Tibial artery (tissue), 4 donors: ENCODE measurements at regions not wholly inside any gene's neighbourhood (a gene's known extent, or its start where the extent isn't known, plus 50 kb on each side); places are given as distances from the start of the nearest gene placed in this dataset.

Source experiments
- DNase-seq, 2 donors: peaks; one replicate each; pipeline ENCODE4 v3.0.0-alpha.2; 2019
- H3K27ac ChIP-seq, 2 donors: fragments of 200-600 bp; sonication (generic) in 1 of 2; 1 replicate in 1 of 2; 2 replicates in 1 of 2; pipeline ENCODE4 v1.5.1; 2018 to 2019; ENCODE audit warnings: mild to moderate bottlenecking in 1 of 2
- H3K27me3 ChIP-seq, 2 donors: fragments of 200-600 bp; sonication (generic) in 1 of 2; one replicate each; pipeline versions ENCODE4 v1.5.1 to v1.6.0; 2016 to 2019
- H3K36me3 ChIP-seq, 3 donors: fragments of 200-600 bp; sonication (generic) in 2 of 3; one replicate each; pipeline ENCODE4 v1.5.1; 2016 to 2019; ENCODE audit warnings: mild to moderate bottlenecking in 2 of 3
- H3K4me1 ChIP-seq, 4 donors: fragments of 200-600 bp; sonication (generic) in 2 of 4; 1 replicate in 3 of 4; 2 replicates in 1 of 4; pipeline ENCODE4 v1.5.1; 2016 to 2019
- H3K4me3 ChIP-seq, 2 donors: fragments of 200-600 bp; sonication (generic) in 1 of 2; 1 replicate in 1 of 2; 2 replicates in 1 of 2; pipeline ENCODE4 v1.5.1; 2018 to 2019; ENCODE audit warnings: mild to moderate bottlenecking in 2 of 2
- H3K9me3 ChIP-seq, 3 donors: fragments of 200-600 bp; sonication (generic) in 1 of 3; one replicate each; pipeline ENCODE4 v1.5.1; 2016 to 2019
- CTCF ChIP-seq, 2 experiments: fragments of 200-600 bp in 1 of 2; fragments of 450-650 bp in 1 of 2; IDR thresholded peaks; one replicate each; pipeline ENCODE4 v1.5.1; 2017 to 2019; ENCODE audit warnings: antibody characterized with exemption in 2 of 2, mild to moderate bottlenecking in 1 of 2, moderate library complexity in 1 of 2
- intact Hi-C: fragments of 100-400 bp; cut with DNase I; formaldehyde crosslinking; loops from one replicate; pipeline ENCODE4 v1.15.0; 2023; ENCODE audit warnings: low total_unique reads

GRCh38 chr13:30151388-30151787 is 156.0 kb downstream of the KATNAL1 start:
- Histone ChIP-seq H3K9me3 (no peaks in the 10 kb centered on the region), H3K27ac (no peak overlapping the region), H3K27me3 (no peaks in the 10 kb centered on the region), H3K36me3 (no peaks in the 10 kb centered on the region), H3K4me3 (no peak overlapping the region), H3K4me1 (no peaks in the 10 kb centered on the region)
- DNase-seq = no peak
- intact Hi-C loops = no loop called here
- TF ChIP-seq CTCF (IDR thresholded peaks at IDR 0.05) = no peak

- no peak overlapping the region for H3K4me3 ChIP-seq
- H3K27me3 ChIP-seq = no peaks in the 10 kb centered on the region
- intact Hi-C loops = no loop called here
- H3K36me3 ChIP-seq = no peaks in the 10 kb centered on the region
- H3K4me1 ChIP-seq = no peaks in the 10 kb centered on the region
- no peak overlapping the region for H3K27ac ChIP-seq
- DNase-seq = no peak
- no peaks in the 10 kb centered on the region for H3K9me3 ChIP-seq
- no peak for TF ChIP-seq CTCF (IDR thresholded peaks at IDR 0.05)
Measured at GRCh38 chr13:30149248-30149647, 158.1 kb downstream of the KATNAL1 start.

- no peak overlapping the region for H3K4me3 ChIP-seq
- peaks cover 0 to 3% (median 0%) of the 10 kb centered on the region in 3 donors for H3K9me3 ChIP-seq
- H3K27me3 ChIP-seq = no peaks in the 10 kb centered on the region
- no peak for DNase-seq
- no peak overlapping the region for H3K27ac ChIP-seq
- intact Hi-C loops = no loop called here
- no peaks in the 10 kb centered on the region for H3K36me3 ChIP-seq
- H3K4me1 ChIP-seq = peaks cover 0 to 2% (median 0%) of the 10 kb centered on the region in 4 donors
- TF ChIP-seq CTCF (IDR thresholded peaks at IDR 0.05) = no peak
Measured at GRCh38 chr13:30148786-30149185, 158.6 kb downstream of the KATNAL1 start.

GRCh38 chr13:30148171-30148754 is 159.1 kb downstream of the KATNAL1 start:
- TF ChIP-seq CTCF (IDR thresholded peaks at IDR 0.05) = no peak
- peaks cover 0 to 3% (median 0%) of the 10 kb centered on the region in 3 donors for H3K9me3 ChIP-seq
- no peak overlapping the region for H3K27ac ChIP-seq
- no peak for DNase-seq
- H3K27me3 ChIP-seq = no peaks in the 10 kb centered on the region
- no peaks in the 10 kb centered on the region for H3K36me3 ChIP-seq
- H3K4me1 ChIP-seq = peaks cover 0 to 7% (median 1%) of the 10 kb centered on the region in 4 donors
- intact Hi-C loops = no loop called here
- H3K4me3 ChIP-seq = no peak overlapping the region

- H3K9me3 ChIP-seq = peaks cover 0 to 3% (median 0%) of the 10 kb centered on the region in 3 donors
- H3K27ac ChIP-seq = no peak overlapping the region
- no peaks in the 10 kb centered on the region for H3K36me3 ChIP-seq
- intact Hi-C loops = no loop called here
- no peak overlapping the region for H3K4me3 ChIP-seq
- TF ChIP-seq CTCF (IDR thresholded peaks at IDR 0.05) = no peak
- no peaks in the 10 kb centered on the region for H3K27me3 ChIP-seq
- peaks cover 0 to 15% (median 5%) of the 10 kb centered on the region in 4 donors for H3K4me1 ChIP-seq
- DNase-seq = no peak
Measured at GRCh38 chr13:30147421-30147820, 159.9 kb downstream of the KATNAL1 start.

GRCh38 chr13:30147015-30147414 is 160.3 kb downstream of the KATNAL1 start:
- Histone ChIP-seq H3K36me3 (no peaks in the 10 kb centered on the region), H3K4me1 (peaks cover 0 to 20% (median 7%) of the 10 kb centered on the region in 4 donors), H3K4me3 (no peak overlapping the region), H3K27me3 (no peaks in the 10 kb centered on the region), H3K9me3 (peaks cover 0 to 3% (median 0%) of the 10 kb centered on the region in 3 donors), H3K27ac (no peak overlapping the region)
- no peak for DNase-seq
- TF ChIP-seq CTCF (IDR thresholded peaks at IDR 0.05) = no peak
- intact Hi-C loops = no loop called here
